CD4-positive, alpha-beta T cell (primary cell): ENCODE measurements at regions not wholly inside any gene's neighbourhood (a gene's known extent, or its start where the extent isn't known, plus 50 kb on each side); places are given as distances from the start of the nearest gene placed in this dataset.

Experiments
- ATAC-seq: fragments of 200-7000 bp; cut with Tn5 transposase; one replicate; pipeline ENCODE4 v1.10.0; 2022; ENCODE audit warnings: mild to moderate bottlenecking; ENCODE audit not compliant: poor library complexity
- CTCF ChIA-PET: fragments of 350-600 bp; sonication (Branson Sonifier 250); formaldehyde crosslinking; loops from one replicate; lab custom pipeline; 2021; ENCODE audit warnings: antibody characterized with exemption, inconsistent platforms; lab: Charles Lee
- POLR2A ChIA-PET: fragments of 350-600 bp; sonication (Branson Sonifier 250); formaldehyde crosslinking; loops from one replicate; lab custom pipeline; 2021; ENCODE audit warnings: antibody characterized with exemption, inconsistent platforms; lab: Charles Lee
- DNase-seq, 14 experiments: peaks; one replicate each; pipeline ENCODE4 v3.0.0-alpha.2; 2013 to 2020; ENCODE audit warnings: mixed read lengths in 2 of 14
- H3K27ac ChIP-seq, 2 donors: one replicate each; pipeline versions ENCODE4 v1.5.1 to v1.7.0; 2013; ENCODE audit warnings: low read length in 2 of 2, low read depth in 1 of 2, mild to moderate bottlenecking in 1 of 2
- H3K27me3 ChIP-seq, 2 experiments: 1 replicate in 1 of 2; 2 replicates in 1 of 2; pipeline versions ENCODE4 v1.6.1 to v1.7.0; 2013; ENCODE audit warnings: low read length in 2 of 2, control low read depth in 1 of 2, mild to moderate bottlenecking in 1 of 2, moderate library complexity in 1 of 2; ENCODE audit not compliant: insufficient read depth in 2 of 2, control insufficient read depth in 1 of 2
- H3K36me3 ChIP-seq: one replicate; pipeline ENCODE4 v1.6.1; 2013; ENCODE audit warnings: low read length, control low read depth; ENCODE audit not compliant: insufficient read depth
- H3K4me1 ChIP-seq: one replicate; pipeline ENCODE4 v1.6.1; 2013; ENCODE audit warnings: low read length, control low read depth; ENCODE audit not compliant: insufficient read depth
- H3K4me3 ChIP-seq: one replicate; pipeline ENCODE4 v1.5.1; 2013; ENCODE audit warnings: mild to moderate bottlenecking, low read length, moderate library complexity
- H3K9me3 ChIP-seq, 2 experiments: 1 replicate in 1 of 2; 2 replicates in 1 of 2; pipeline versions ENCODE4 v1.6.1 to v1.7.0; 2013; ENCODE audit warnings: low read length in 2 of 2, mild to moderate bottlenecking in 2 of 2, control low read depth in 1 of 2, moderate library complexity in 1 of 2; ENCODE audit not compliant: control insufficient read depth in 1 of 2, insufficient read depth in 1 of 2
- H3K27ac Mint-ChIP-seq: one replicate; pipeline ENCODE4 v1.8.0; 2020; ENCODE audit warnings: mixed read lengths
- H3K27me3 Mint-ChIP-seq: one replicate; pipeline ENCODE4 v1.8.0; 2021; ENCODE audit warnings: mixed read lengths
- H3K36me3 Mint-ChIP-seq: one replicate; pipeline ENCODE4 v1.8.0; 2021; ENCODE audit warnings: low read depth, mixed read lengths
- H3K4me1 Mint-ChIP-seq: one replicate; pipeline ENCODE4 v1.8.0; 2021; ENCODE audit warnings: low read depth, mixed read lengths
- H3K4me3 Mint-ChIP-seq: one replicate; pipeline ENCODE4 v1.8.0; 2020; ENCODE audit warnings: mild to moderate bottlenecking, mixed read lengths
- H3K9me3 Mint-ChIP-seq: one replicate; pipeline ENCODE4 v1.8.0; 2020; ENCODE audit warnings: mixed read lengths
- intact Hi-C, 2 experiments: fragments of 100-400 bp; cut with DNase I in 1 of 2; cut with micrococcal nuclease in 1 of 2; formaldehyde crosslinking; loops; one replicate each; pipeline versions ENCODE4 v1.15.1 to v1.9.0; 2023 to 2025; cut with DNase I, micrococcal nuclease
- TF ChIP-seq, protein P1 (sequence below): fragments of 200-600 bp; IDR thresholded peaks from one replicate; pipeline ENCODE4 v1.8.0; 2022; ENCODE audit warnings: antibody characterized with exemption, mild to moderate bottlenecking

DNA sequence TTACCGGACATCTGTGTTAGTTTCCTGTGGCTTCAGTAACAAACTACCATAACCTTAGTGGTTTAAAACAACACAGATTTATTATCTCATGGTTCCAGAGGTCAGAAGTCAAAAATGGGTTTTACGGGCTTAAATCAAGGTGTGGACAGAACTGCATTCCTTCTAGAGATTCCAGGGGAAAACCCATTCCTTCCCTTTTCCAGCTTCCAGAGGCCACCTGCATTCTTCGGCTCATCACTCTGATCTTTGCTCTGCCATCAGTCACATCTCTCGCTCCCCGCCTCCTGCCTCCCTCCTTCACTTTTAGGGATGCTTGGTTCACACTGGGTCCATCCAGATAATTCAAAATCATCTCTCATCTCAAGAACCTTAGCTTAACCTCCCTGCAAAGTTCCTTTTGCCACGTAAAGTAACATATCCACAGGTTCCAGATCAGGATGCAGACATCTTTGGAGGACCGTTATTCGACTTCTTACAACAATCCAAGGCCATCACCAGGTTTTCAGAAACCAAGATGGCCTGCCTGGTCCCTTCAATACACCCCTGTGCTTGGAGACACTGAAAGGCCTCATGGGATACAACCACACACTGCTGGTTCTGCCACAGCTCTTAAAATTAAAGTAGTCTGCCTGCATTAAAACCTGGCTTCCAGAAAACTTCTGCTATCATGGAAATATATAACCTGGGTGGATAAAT is 225.9 kb upstream of the MYO3A start:
- POLR2A ChIA-PET, result no interaction called here
- no peaks in the 10 kb centered on the region for H3K36me3 ChIP-seq
- H3K9me3 ChIP-seq, result no peaks in the 10 kb centered on the region
- no peaks in the 10 kb centered on the region for H3K27me3 ChIP-seq
- no peak overlapping the region for H3K27ac ChIP-seq
- Mint-ChIP-seq H3K27me3 (peaks cover 4% of the 10 kb centered on the region), H3K36me3 (no peaks in the 10 kb centered on the region), H3K4me1 (no peaks in the 10 kb centered on the region), H3K4me3 (no peak overlapping the region), H3K9me3 (no peaks in the 10 kb centered on the region), H3K27ac (no peak overlapping the region)
- TF ChIP-seq, protein P1, sequence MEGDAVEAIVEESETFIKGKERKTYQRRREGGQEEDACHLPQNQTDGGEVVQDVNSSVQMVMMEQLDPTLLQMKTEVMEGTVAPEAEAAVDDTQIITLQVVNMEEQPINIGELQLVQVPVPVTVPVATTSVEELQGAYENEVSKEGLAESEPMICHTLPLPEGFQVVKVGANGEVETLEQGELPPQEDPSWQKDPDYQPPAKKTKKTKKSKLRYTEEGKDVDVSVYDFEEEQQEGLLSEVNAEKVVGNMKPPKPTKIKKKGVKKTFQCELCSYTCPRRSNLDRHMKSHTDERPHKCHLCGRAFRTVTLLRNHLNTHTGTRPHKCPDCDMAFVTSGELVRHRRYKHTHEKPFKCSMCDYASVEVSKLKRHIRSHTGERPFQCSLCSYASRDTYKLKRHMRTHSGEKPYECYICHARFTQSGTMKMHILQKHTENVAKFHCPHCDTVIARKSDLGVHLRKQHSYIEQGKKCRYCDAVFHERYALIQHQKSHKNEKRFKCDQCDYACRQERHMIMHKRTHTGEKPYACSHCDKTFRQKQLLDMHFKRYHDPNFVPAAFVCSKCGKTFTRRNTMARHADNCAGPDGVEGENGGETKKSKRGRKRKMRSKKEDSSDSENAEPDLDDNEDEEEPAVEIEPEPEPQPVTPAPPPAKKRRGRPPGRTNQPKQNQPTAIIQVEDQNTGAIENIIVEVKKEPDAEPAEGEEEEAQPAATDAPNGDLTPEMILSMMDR, result no peak
- H3K4me1 ChIP-seq, result no peaks in the 10 kb centered on the region
- intact Hi-C loops, result no loop called here
- no peak overlapping the region for H3K4me3 ChIP-seq
- CTCF ChIA-PET, result interaction anchor here (0.5 kb wide), 1 partner anchor 753 kb away, joined by 3 read pairs; no protein-coding TSS in a partner anchor
- ATAC-seq, result no peak
- DNase-seq, result no peak

DNA sequence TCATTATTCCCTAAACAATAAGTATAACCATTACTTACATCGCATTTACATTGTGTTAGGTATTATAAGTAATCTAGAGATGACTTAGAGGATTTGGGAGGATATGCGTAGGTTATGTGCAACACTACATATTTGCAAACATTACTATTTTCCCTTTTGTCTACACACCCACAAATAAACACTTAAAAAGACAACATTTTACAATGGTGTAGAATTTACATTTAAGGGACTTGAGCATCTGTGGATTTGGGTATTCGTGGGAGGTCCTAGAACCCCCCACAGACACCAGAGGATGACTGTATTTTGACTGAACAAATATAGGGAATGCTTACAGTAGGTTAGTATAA is 220.2 kb upstream of the MYO3A start:
- no peaks in the 10 kb centered on the region for H3K9me3 ChIP-seq
- DNase-seq (no peak), ATAC-seq (no peak)
- no peaks in the 10 kb centered on the region for H3K36me3 Mint-ChIP-seq
- no peak overlapping the region for H3K4me3 ChIP-seq
- H3K36me3 ChIP-seq, result no peaks in the 10 kb centered on the region
- no peak overlapping the region for H3K27ac ChIP-seq
- no peak overlapping the region for H3K27ac Mint-ChIP-seq
- no peaks in the 10 kb centered on the region for H3K27me3 ChIP-seq
- no peaks in the 10 kb centered on the region for H3K4me1 Mint-ChIP-seq
- no peaks in the 10 kb centered on the region for H3K4me1 ChIP-seq
- POLR2A ChIA-PET, result no interaction called here
- no peak overlapping the region for H3K4me3 Mint-ChIP-seq
- H3K9me3 Mint-ChIP-seq, result no peaks in the 10 kb centered on the region
- intact Hi-C loops, result no loop called here
- TF ChIP-seq, protein P1, result no peak
- CTCF ChIA-PET, result no interaction called here
- peaks cover 9% of the 10 kb centered on the region for H3K27me3 Mint-ChIP-seq

DNA sequence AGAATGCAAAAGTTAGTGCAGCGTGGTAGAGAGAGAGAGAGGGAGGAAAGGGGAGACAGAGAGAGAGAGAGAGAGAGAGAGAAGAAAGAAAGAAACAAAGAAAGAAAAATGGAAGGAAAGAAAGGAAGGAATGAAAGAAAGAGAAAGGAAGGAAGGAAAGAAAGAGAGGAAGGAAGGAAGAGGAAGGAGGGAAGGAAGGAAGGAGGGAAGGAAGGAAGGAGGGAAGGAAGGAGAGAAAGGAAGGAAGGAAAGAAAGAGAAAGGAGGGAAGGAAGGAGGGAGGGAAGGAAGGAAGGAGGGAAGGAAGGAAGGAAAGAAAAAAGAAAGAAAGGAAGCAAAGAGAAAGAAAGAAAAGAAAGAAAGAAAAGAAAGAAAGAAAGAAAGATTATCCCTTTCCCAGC is 209.8 kb upstream of the MYO3A start:
- POLR2A ChIA-PET, result no interaction called here
- no peak overlapping the region for H3K4me3 Mint-ChIP-seq
- Histone ChIP-seq H3K36me3 (no peaks in the 10 kb centered on the region), H3K9me3 (no peaks in the 10 kb centered on the region), H3K27ac (no peak overlapping the region), H3K4me1 (no peaks in the 10 kb centered on the region), H3K27me3 (no peaks in the 10 kb centered on the region), H3K4me3 (no peak overlapping the region)
- no peaks in the 10 kb centered on the region for H3K9me3 Mint-ChIP-seq
- no peaks in the 10 kb centered on the region for H3K36me3 Mint-ChIP-seq
- ATAC-seq, result no peak
- H3K4me1 Mint-ChIP-seq, result no peaks in the 10 kb centered on the region
- intact Hi-C loops, result no loop called here
- no peak for DNase-seq
- CTCF ChIA-PET, result no interaction called here
- peaks cover 23% of the 10 kb centered on the region for H3K27me3 Mint-ChIP-seq
- H3K27ac Mint-ChIP-seq, result no peak overlapping the region
- TF ChIP-seq, protein P1, result no peak
